ENCODE measurements at regions not wholly inside any gene's neighbourhood (a gene's known extent, or its start where the extent isn't known, plus 50 kb on each side); places are given as distances from the start of the nearest gene placed in this dataset.

- Mint-ChIP-seq H3K9me3 (no peaks in the 10 kb centered on the region), H3K4me1 (ENCODE audit: low read depth in 2 of 2) (no peaks in the 10 kb centered on the region), H3K27me3 (no peaks in the 10 kb centered on the region), H3K4me3 (no peak overlapping the region), H3K27ac (no peak overlapping the region), H3K36me3 (no peaks in the 10 kb centered on the region)
- no peak for DNase-seq (ENCODE audit: low spot score)
- no peak for ATAC-seq
These were observed 515.5 kb upstream of the CHAC2 start for GRCh38 chr2:53252115-53252514.

- Mint-ChIP-seq H3K36me3 (no peaks in the 10 kb centered on the region), H3K9me3 (no peaks in the 10 kb centered on the region), H3K27me3 (no peaks in the 10 kb centered on the region), H3K27ac (no peak overlapping the region), H3K4me3 (no peak overlapping the region), H3K4me1 (ENCODE audit: low read depth in 2 of 2) (no peaks in the 10 kb centered on the region)
- no peak for DNase-seq (ENCODE audit: low spot score)
- no peak for ATAC-seq
These were observed 519.5 kb upstream of the CHAC2 start for GRCh38 chr2:53247956-53248735.

- Mint-ChIP-seq H3K27me3 (no peaks in the 10 kb centered on the region), H3K36me3 (no peaks in the 10 kb centered on the region), H3K27ac (no peak overlapping the region), H3K4me3 (no peak overlapping the region), H3K9me3 (no peaks in the 10 kb centered on the region), H3K4me1 (ENCODE audit: low read depth in 2 of 2) (no peaks in the 10 kb centered on the region)
- ATAC-seq (no peak), DNase-seq (ENCODE audit: low spot score) (no peak)
These were observed 524.2 kb upstream of the CHAC2 start for GRCh38 chr2:53243430-53243829.

GRCh38 chr2:53242090-53242489 is 525.5 kb upstream of the CHAC2 start:
- no peaks in the 10 kb centered on the region for H3K27me3 Mint-ChIP-seq
- no peak overlapping the region for H3K4me3 Mint-ChIP-seq
- no peaks in the 10 kb centered on the region for H3K9me3 Mint-ChIP-seq
- H3K27ac Mint-ChIP-seq: no peak overlapping the region
- no peaks in the 10 kb centered on the region for H3K36me3 Mint-ChIP-seq
- no peaks in the 10 kb centered on the region for H3K4me1 Mint-ChIP-seq (ENCODE audit: low read depth in 2 of 2)
- ATAC-seq: no peak
- DNase-seq (ENCODE audit: low spot score): no peak

GRCh38 chr2:53235836-53236582 is 531.6 kb upstream of the CHAC2 start:
- DNase-seq (ENCODE audit: low spot score) (no peak), ATAC-seq (no peak)
- Mint-ChIP-seq H3K27ac (no peak overlapping the region), H3K9me3 (no peaks in the 10 kb centered on the region), H3K27me3 (no peaks in the 10 kb centered on the region), H3K4me1 (ENCODE audit: low read depth in 2 of 2) (peaks cover 9 to 17% of the 10 kb centered on the region in 2 donors), H3K4me3 (no peak overlapping the region), H3K36me3 (no peaks in the 10 kb centered on the region)

- Mint-ChIP-seq H3K4me1 (ENCODE audit: low read depth in 2 of 2) (peaks cover 9 to 21% of the 10 kb centered on the region in 2 donors), H3K27me3 (no peaks in the 10 kb centered on the region), H3K36me3 (no peaks in the 10 kb centered on the region), H3K27ac (no peak overlapping the region), H3K9me3 (no peaks in the 10 kb centered on the region), H3K4me3 (no peak overlapping the region)
- ATAC-seq: no peak
- DNase-seq (ENCODE audit: low spot score): no peak
These were observed 533.1 kb upstream of the CHAC2 start for GRCh38 chr2:53234548-53234903.

- ATAC-seq: no peak
- no peak overlapping the region for H3K4me3 Mint-ChIP-seq
- H3K9me3 Mint-ChIP-seq: no peaks in the 10 kb centered on the region
- H3K4me1 Mint-ChIP-seq (ENCODE audit: low read depth in 2 of 2): peaks cover 9 to 24% of the 10 kb centered on the region in 2 donors
- H3K36me3 Mint-ChIP-seq: no peaks in the 10 kb centered on the region
- DNase-seq (ENCODE audit: low spot score): no peak
- no peak overlapping the region for H3K27ac Mint-ChIP-seq
- no peaks in the 10 kb centered on the region for H3K27me3 Mint-ChIP-seq
These were observed 533.7 kb upstream of the CHAC2 start for GRCh38 chr2:53233759-53234547.

GRCh38 chr2:53231908-53232307 is 535.7 kb upstream of the CHAC2 start:
- ATAC-seq (no peak), DNase-seq (ENCODE audit: low spot score) (no peak)
- H3K36me3 Mint-ChIP-seq: no peaks in the 10 kb centered on the region
- no peaks in the 10 kb centered on the region for H3K27me3 Mint-ChIP-seq
- H3K4me1 Mint-ChIP-seq (ENCODE audit: low read depth in 2 of 2): peaks cover 9 to 24% of the 10 kb centered on the region in 2 donors
- peak overlapping the region; percentile 9 for H3K4me3 Mint-ChIP-seq
- peak overlapping the region in 1 of 2 donors; percentile 18 for H3K27ac Mint-ChIP-seq
- H3K9me3 Mint-ChIP-seq: peaks cover 3% of the 10 kb centered on the region

- no peaks in the 10 kb centered on the region for H3K36me3 Mint-ChIP-seq
- ATAC-seq (no peak), DNase-seq (ENCODE audit: low spot score) (no peak)
- no peaks in the 10 kb centered on the region for H3K27me3 Mint-ChIP-seq
- H3K9me3 Mint-ChIP-seq: peaks cover 3% of the 10 kb centered on the region
- H3K4me3 Mint-ChIP-seq: no peak overlapping the region
- peaks cover 9 to 20% of the 10 kb centered on the region in 2 donors for H3K4me1 Mint-ChIP-seq (ENCODE audit: low read depth in 2 of 2)
- no peak overlapping the region for H3K27ac Mint-ChIP-seq
These were observed 536.9 kb upstream of the CHAC2 start for GRCh38 chr2:53230691-53231090.

GRCh38 chr2:53227535-53227934 is 540.1 kb upstream of the CHAC2 start:
- Mint-ChIP-seq H3K9me3 (peaks cover 3% of the 10 kb centered on the region), H3K4me1 (ENCODE audit: low read depth in 2 of 2) (peaks cover 7 to 17% of the 10 kb centered on the region in 2 donors), H3K27ac (no peak overlapping the region), H3K27me3 (no peaks in the 10 kb centered on the region), H3K4me3 (no peak overlapping the region), H3K36me3 (no peaks in the 10 kb centered on the region)
- ATAC-seq: no peak
- DNase-seq (ENCODE audit: low spot score): no peak

- no peaks in the 10 kb centered on the region for H3K27me3 Mint-ChIP-seq
- H3K36me3 Mint-ChIP-seq: no peaks in the 10 kb centered on the region
- no peaks in the 10 kb centered on the region for H3K4me1 Mint-ChIP-seq (ENCODE audit: low read depth in 2 of 2)
- no peak overlapping the region for H3K27ac Mint-ChIP-seq
- ATAC-seq (no peak), DNase-seq (ENCODE audit: low spot score) (no peak)
- no peak overlapping the region for H3K4me3 Mint-ChIP-seq
- H3K9me3 Mint-ChIP-seq: peaks cover 8% of the 10 kb centered on the region
These were observed 546.6 kb upstream of the CHAC2 start for GRCh38 chr2:53220969-53221368.

- Mint-ChIP-seq H3K27me3 (no peaks in the 10 kb centered on the region), H3K4me3 (no peak overlapping the region), H3K9me3 (peaks cover 18% of the 10 kb centered on the region), H3K36me3 (peaks cover 9% of the 10 kb centered on the region), H3K27ac (no peak overlapping the region), H3K4me1 (ENCODE audit: low read depth in 2 of 2) (no peaks in the 10 kb centered on the region)
- no peak for DNase-seq (ENCODE audit: low spot score)
- ATAC-seq: peak in 1 of 2 donors; percentile 32
These were observed 550.4 kb upstream of the CHAC2 start for GRCh38 chr2:53217250-53217649.

GRCh38 chr2:53216805-53217204 is 550.8 kb upstream of the CHAC2 start:
- ATAC-seq (no peak), DNase-seq (ENCODE audit: low spot score) (no peak)
- H3K9me3 Mint-ChIP-seq: peaks cover 18% of the 10 kb centered on the region
- peaks cover 9% of the 10 kb centered on the region for H3K36me3 Mint-ChIP-seq
- no peak overlapping the region for H3K27ac Mint-ChIP-seq
- no peaks in the 10 kb centered on the region for H3K27me3 Mint-ChIP-seq
- no peak overlapping the region for H3K4me3 Mint-ChIP-seq
- no peaks in the 10 kb centered on the region for H3K4me1 Mint-ChIP-seq (ENCODE audit: low read depth in 2 of 2)

GRCh38 chr2:53212576-53212975 is 555.0 kb upstream of the CHAC2 start:
- no peak for DNase-seq (ENCODE audit: low spot score)
- Mint-ChIP-seq H3K9me3 (peaks cover 13% of the 10 kb centered on the region), H3K4me1 (ENCODE audit: low read depth in 2 of 2) (no peaks in the 10 kb centered on the region), H3K4me3 (no peak overlapping the region), H3K27me3 (no peaks in the 10 kb centered on the region), H3K36me3 (peaks cover 9% of the 10 kb centered on the region), H3K27ac (no peak overlapping the region)
- no peak for ATAC-seq

All from natural killer cell treated with Interleukin-12 subunit alpha and Interleukin-12 subunit beta and Interleukin-15 and Interleukin-18, amount 100 ng/mL, for 72 hours (primary cell).